T-helper 2 cell treated with Interferon-gamma antibody and Interleukin-4, amounts not matched to agents 100 ng/mL and 5 ng/mL, for 36 hours (primary cell): ENCODE measurements at regions not wholly inside any gene's neighbourhood (a gene's known extent, or its start where the extent isn't known, plus 50 kb on each side); places are given as distances from the start of the nearest gene placed in this dataset.
"Not testable (repeated sequence)": the region's sequence is repeated elsewhere in the genome, so short reads cannot be mapped to it uniquely, and the experiment has no call there.

ENCODE experiments used
- intact Hi-C: fragments of 100-400 bp; cut with micrococcal nuclease; formaldehyde crosslinking; loops from one replicate; pipeline ENCODE4 v1.15.1; 2023

GRCh38 chr6:166253778-166254204 is 54.4 kb downstream of the PRR18 start:
- intact Hi-C loops: no loop called here

- intact Hi-C loops: no loop called here
These were observed 54.9 kb downstream of the PRR18 start for GRCh38 chr6:166253281-166253681.

GRCh38 chr6:166252601-166253000 is 55.6 kb downstream of the PRR18 start:
- intact Hi-C loops: no loop called here

GRCh38 chr6:166251655-166252054 is 56.5 kb downstream of the PRR18 start:
- intact Hi-C loops: no loop called here

- intact Hi-C loops: no loop called here
These were observed 57.0 kb downstream of the PRR18 start for GRCh38 chr6:166251211-166251610.

GRCh38 chr6:166249061-166249785 is 59.0 kb downstream of the PRR18 start:
- intact Hi-C loops: not testable (repeated sequence)

- intact Hi-C loops: no loop called here
These were observed 63.0 kb downstream of the PRR18 start for GRCh38 chr6:166245148-166245547.

DNA sequence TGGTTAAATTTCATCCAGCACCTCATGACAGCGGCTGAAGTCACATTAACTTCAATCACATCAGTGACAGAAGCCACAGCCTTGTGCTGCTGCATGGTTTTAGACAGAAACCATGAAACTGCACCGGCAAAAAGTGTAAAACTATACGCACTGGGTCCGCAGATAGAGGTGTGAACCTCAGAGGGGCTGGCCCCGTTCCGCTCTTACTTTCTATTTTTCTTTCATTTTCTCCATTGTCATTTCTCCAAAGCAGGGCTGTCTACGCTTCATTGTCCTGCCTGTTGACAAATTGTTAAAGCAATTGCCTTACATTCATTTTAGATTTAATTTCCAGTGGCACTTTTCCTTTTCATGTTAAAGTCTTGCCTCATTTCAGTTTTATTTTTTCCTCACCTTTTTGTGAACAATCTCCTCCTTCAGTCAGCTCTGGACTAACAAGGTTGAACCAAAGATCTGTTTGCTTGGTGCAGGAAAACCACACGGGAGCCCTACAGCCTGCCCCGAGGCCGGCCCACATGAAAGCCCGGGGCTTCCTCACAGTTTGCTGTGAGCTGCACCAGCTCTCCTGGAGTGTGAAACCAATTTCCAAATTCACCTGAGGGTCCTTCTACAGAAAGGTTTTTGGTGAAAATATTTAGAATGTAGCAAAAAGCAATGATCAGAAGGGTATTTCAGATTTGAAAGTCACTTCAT is 63.7 kb downstream of the PRR18 start:
- intact Hi-C loops: loop anchor here (1.0 kb wide), 1 partner anchor 15 kb away; no protein-coding TSS in a partner anchor

GRCh38 chr6:166242888-166243287 is 65.3 kb downstream of the PRR18 start:
- intact Hi-C loops: no loop called here

DNA sequence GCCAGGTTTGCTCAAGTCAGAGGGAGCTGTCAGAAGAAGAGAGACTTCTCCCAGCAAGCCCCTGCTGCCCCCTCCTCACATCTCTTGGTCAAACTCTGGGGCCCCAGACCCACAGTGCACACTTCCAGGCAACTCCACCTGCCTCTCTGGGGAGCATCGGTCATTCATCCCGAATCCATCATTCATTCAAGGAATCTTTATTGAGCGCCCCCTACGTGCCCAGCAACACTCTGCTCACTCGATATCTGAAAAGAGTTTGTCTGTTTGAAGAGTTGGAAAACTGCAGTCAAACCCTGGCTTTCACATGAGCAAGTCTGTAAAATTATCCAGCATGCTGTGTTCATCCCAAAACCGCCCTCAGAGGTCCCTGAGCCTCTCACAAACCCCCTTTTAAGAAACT is 66.2 kb downstream of the PRR18 start:
- intact Hi-C loops: no loop called here

- intact Hi-C loops: no loop called here
These were observed 67.3 kb downstream of the PRR18 start for GRCh38 chr6:166240889-166241288.

GRCh38 chr6:166237617-166238016 is 70.0 kb upstream of the TBXT start:
- intact Hi-C loops: loop anchor here (5.0 kb wide), 1 partner anchor 145 kb away; the partner anchor contains the start of gene MPC1

DNA sequence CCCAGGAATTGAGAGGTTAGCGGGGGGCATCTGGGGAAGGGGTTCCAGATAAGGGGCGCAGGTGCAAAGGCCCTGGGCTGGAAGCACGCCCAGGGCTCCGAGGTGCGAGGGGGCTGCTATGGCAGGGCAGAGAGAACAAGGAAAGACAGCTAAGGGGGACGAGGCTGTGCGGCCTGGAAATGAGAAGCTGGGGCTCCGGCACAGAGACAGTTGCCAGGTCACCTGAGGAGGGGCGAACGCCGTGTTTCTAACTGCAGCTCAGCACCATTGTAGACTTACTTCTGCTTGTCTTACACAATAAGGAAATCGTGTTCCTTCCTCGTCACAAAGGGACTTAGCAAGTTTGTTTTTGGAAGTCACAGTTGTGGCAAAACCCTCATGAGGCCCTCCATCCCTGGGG is 68.9 kb upstream of the TBXT start:
- intact Hi-C loops: loop anchor here (5.0 kb wide), 1 partner anchor 146 kb away; the partner anchor contains the start of gene MPC1

GRCh38 chr6:166235666-166236292 is 68.1 kb upstream of the TBXT start:
- intact Hi-C loops: loop anchor here (2.0 to 5.0 kb wide), 2 partner anchors 23 to 147 kb away; partner anchors contain the start of gene MPC1

GRCh38 chr6:166231181-166231580 is 63.5 kb upstream of the TBXT start:
- intact Hi-C loops: not testable (repeated sequence)

DNA sequence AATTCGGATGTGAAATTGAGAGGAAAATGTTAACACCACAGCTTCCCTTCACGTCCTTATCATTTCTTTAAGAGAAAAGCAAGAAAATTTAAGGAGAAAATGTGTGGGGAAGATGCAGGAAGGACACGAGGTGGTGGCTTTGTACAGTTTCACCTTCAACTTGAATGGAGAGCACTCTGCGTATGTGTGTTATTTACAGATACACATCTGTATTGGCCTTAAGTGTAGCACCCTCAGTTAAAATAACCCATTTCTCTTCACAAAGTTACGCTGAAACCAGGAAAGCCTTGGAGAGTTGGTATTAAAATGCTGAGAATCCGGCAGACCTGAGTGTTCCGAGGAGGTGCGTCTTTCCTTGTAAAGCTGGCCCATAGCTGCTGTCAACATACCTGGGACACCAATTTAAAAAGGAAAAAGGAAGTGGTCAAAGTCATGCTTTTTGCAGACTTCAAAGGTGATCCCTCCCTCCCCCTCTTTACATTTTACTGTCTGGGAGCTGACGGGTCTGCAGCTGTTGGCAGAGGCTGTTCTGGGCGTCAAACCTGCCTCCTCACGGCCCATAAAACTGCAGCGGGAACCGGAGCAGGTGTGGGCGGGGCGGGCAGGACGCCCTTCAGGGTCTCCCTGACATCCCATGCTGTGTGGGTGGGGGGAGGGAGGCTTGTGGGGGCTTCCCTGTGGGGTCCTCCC is 61.3 kb upstream of the TBXT start:
- intact Hi-C loops: no loop called here

- intact Hi-C loops: no loop called here
These were observed 60.8 kb upstream of the TBXT start for GRCh38 chr6:166228425-166228824.

DNA sequence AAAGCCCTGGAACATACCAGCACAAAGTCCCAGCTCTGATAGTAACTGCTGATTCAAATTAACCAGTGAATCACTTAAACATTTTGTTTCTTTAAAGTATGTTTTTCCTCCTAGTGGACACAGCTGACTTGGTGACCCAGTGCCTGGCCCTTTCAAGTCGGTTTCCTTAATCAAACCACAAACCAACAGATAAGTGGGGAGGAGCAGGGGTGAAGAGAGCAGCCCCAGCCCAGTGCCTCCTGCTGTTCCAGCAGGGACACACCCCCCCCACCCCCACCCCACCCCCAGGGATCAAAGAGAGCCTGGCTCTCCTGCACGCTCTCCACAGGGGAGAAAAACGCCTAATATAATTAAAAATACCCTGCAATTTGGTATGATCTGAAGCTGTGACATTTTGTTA is 55.4 kb upstream of the TBXT start:
- intact Hi-C loops: no loop called here

- intact Hi-C loops: no loop called here
These were observed 55.0 kb upstream of the TBXT start for GRCh38 chr6:166222631-166223030.

DNA sequence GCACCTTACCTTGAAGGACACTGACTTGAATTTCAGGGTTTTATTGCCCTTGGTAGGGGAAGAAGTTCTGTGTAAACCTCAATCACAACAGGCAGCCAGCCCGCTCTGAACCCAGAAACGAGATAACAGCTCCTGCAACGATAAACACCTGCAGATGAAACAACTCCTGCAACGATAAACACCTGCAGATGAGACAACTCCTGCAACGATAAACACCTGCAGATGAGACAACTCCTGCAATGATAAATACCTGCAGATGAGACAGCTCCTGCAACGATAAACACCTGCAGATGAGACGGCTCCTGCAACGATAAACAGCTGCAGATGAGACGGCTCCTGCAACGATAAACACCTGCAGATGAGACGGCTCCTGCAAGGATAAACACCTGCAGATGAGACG is 54.0 kb upstream of the TBXT start:
- intact Hi-C loops: no loop called here

DNA sequence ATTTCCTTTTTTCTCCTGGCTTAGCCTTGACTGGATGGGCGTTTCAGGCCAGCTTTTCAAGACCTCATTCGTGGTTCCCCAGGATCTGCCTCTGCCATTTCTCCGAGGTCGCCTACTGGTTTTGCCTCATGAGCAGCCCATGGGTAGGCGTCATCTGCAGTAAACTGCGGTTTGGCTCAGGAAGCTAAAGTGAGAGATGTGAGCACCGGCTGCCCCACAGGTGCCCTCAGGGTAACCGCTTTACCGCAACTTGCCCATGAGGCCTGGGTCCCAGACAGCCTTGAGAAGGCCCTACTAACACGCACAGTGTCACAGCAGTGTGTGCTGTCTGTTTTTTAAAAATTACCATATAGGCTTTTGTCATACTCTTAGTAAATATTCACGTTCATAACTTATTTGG is 53.4 kb upstream of the TBXT start:
- intact Hi-C loops: no loop called here
